Vagina (tissue), 2 donors: ENCODE measurements at regions not wholly inside any gene's neighbourhood (a gene's known extent, or its start where the extent isn't known, plus 50 kb on each side); places are given as distances from the start of the nearest gene placed in this dataset.

Source experiments
- DNase-seq, 2 donors: peaks; one replicate each; pipeline ENCODE4 v3.0.0-alpha.2; 2017; ENCODE audit errors: extremely low spot score in 2 of 2
- H3K27ac ChIP-seq: fragments of 200-600 bp; sonication (generic); one replicate; pipeline ENCODE4 v1.5.1; 2019
- H3K27me3 ChIP-seq: fragments of 200-600 bp; sonication (generic); one replicate; pipeline ENCODE4 v1.5.1; 2019
- H3K36me3 ChIP-seq, 2 donors: fragments of 200-600 bp; sonication (generic); one replicate each; pipeline ENCODE4 v1.5.1; 2017 to 2019
- H3K4me1 ChIP-seq: fragments of 200-600 bp; sonication (generic); one replicate; pipeline ENCODE4 v1.5.1; 2019
- H3K4me3 ChIP-seq, 2 donors: fragments of 200-600 bp; sonication (generic); 1 replicate in 1 of 2; 2 replicates in 1 of 2; pipeline ENCODE4 v1.5.1; 2016 to 2019
- H3K9me3 ChIP-seq: fragments of 200-600 bp; sonication (generic); one replicate; pipeline ENCODE4 v1.5.1; 2019
- POLR2A ChIP-seq, 2 donors: fragments of 450-650 bp; IDR thresholded peaks; one replicate each; pipeline ENCODE4 v1.6.1; 2017; ENCODE audit warnings: antibody characterized with exemption in 2 of 2, mild to moderate bottlenecking in 2 of 2, moderate library complexity in 2 of 2
- POLR2AphosphoS5 ChIP-seq, 2 donors: sonication (generic); formaldehyde crosslinking; IDR thresholded peaks; one replicate each; pipeline ENCODE4 v1.9.0; 2017; ENCODE audit warnings: antibody characterized with exemption in 2 of 2, mild to moderate bottlenecking in 2 of 2, low read depth in 1 of 2; ENCODE audit not compliant: insufficient read depth in 1 of 2
- intact Hi-C: fragments of 100-400 bp; cut with DNase I; formaldehyde crosslinking; loops from one replicate; pipeline ENCODE4 v1.15.1; 2023
- TF ChIP-seq, protein P1 (sequence below), 3 experiments: fragments of 450-650 bp in 2 of 3; fragments of 200-600 bp in 1 of 3; sonication (generic) in 1 of 3; IDR thresholded peaks; one replicate each; pipeline ENCODE4 v1.5.1; 2017 to 2019; ENCODE audit warnings: antibody characterized with exemption in 3 of 3, mild to moderate bottlenecking in 2 of 3, moderate library complexity in 2 of 3

DNA sequence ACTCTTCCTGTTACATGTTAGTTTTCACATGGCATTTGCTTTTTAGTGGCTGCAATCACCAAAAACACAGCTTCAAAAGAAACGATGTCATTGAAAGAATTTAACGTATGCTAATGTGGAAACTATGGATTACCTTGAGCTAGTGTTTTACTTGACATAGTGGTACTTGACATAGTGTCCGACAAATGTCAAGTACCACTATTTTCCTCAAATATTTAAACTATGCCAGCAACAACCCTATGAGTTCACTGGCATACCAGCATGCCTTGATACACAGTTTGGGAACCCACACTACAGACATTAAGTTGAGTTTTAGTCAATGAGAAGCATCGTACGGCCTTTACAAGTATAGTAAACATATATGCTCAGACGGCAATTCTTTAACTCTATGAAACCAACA lies 560.3 kb downstream of the GALC start:
- TF ChIP-seq, protein P1, sequence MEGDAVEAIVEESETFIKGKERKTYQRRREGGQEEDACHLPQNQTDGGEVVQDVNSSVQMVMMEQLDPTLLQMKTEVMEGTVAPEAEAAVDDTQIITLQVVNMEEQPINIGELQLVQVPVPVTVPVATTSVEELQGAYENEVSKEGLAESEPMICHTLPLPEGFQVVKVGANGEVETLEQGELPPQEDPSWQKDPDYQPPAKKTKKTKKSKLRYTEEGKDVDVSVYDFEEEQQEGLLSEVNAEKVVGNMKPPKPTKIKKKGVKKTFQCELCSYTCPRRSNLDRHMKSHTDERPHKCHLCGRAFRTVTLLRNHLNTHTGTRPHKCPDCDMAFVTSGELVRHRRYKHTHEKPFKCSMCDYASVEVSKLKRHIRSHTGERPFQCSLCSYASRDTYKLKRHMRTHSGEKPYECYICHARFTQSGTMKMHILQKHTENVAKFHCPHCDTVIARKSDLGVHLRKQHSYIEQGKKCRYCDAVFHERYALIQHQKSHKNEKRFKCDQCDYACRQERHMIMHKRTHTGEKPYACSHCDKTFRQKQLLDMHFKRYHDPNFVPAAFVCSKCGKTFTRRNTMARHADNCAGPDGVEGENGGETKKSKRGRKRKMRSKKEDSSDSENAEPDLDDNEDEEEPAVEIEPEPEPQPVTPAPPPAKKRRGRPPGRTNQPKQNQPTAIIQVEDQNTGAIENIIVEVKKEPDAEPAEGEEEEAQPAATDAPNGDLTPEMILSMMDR (IDR thresholded peaks at IDR 0.05): no peak
- no peak for TF ChIP-seq POLR2AphosphoS5 (IDR thresholded peaks at IDR 0.05; ENCODE audit: insufficient read depth in 1 of 2, low read depth in 1 of 2)
- no peak for TF ChIP-seq POLR2A (IDR thresholded peaks at IDR 0.05)
- Histone ChIP-seq H3K36me3 (no peaks in the 10 kb centered on the region), H3K27ac (no peak overlapping the region), H3K4me3 (no peak overlapping the region), H3K27me3 (no peaks in the 10 kb centered on the region), H3K9me3 (no peaks in the 10 kb centered on the region), H3K4me1 (no peaks in the 10 kb centered on the region)
- DNase-seq: no peak
- intact Hi-C loops: no loop called here

DNA sequence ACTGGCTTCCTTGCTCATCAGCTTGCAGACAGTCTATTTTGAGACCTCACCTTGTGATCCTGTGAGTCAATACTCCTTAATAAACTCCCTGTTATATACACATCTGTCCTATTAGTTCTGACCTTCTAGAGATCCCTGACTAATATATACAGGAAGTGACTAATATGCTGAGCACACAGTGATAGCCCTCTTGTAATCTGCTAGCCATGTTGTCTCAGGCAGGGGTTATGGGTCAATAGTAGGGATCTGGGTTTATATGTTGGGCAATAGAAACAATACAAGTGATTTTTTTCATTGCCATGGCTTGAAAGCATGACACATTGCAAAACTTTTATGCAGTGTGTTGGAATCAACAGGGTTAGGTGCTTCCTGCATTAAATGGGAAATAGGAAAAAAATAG lies 562.2 kb downstream of the GALC start:
- Histone ChIP-seq H3K4me3 (no peak overlapping the region), H3K27me3 (no peaks in the 10 kb centered on the region), H3K36me3 (no peaks in the 10 kb centered on the region), H3K27ac (no peak overlapping the region), H3K4me1 (no peaks in the 10 kb centered on the region), H3K9me3 (no peaks in the 10 kb centered on the region)
- DNase-seq: no peak
- intact Hi-C loops: no loop called here
- TF ChIP-seq POLR2A (IDR thresholded peaks at IDR 0.05): no peak

DNA sequence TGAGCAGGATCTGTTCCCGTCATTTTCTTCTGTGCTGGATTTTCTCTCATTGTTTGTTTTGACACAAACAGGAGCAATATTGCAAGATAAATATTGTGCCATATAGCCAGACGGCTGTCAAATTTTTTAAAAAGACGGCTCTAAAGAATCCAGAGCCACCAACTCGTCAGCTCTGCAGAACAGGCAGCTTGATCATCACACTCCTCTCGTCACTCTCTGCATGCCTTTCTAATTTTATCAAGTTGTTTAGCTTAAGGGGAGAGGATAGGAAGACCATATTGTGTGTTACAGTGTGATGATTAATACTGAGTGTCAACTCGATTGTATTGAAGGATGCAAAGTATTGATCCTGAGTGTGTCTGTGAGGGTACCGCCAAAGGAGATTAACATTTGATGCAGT lies 562.8 kb downstream of the GALC start:
- H3K4me1 ChIP-seq: no peaks in the 10 kb centered on the region
- H3K36me3 ChIP-seq: no peaks in the 10 kb centered on the region
- no peak overlapping the region for H3K4me3 ChIP-seq
- intact Hi-C loops: no loop called here
- no peaks in the 10 kb centered on the region for H3K27me3 ChIP-seq
- no peaks in the 10 kb centered on the region for H3K9me3 ChIP-seq
- H3K27ac ChIP-seq: no peak overlapping the region
- TF ChIP-seq POLR2A (IDR thresholded peaks at IDR 0.05) (no peak), POLR2AphosphoS5 (IDR thresholded peaks at IDR 0.05; ENCODE audit: insufficient read depth in 1 of 2, low read depth in 1 of 2) (no peak)
- TF ChIP-seq, protein P1 (IDR thresholded peaks at IDR 0.05): no peak
- DNase-seq: no peak

DNA sequence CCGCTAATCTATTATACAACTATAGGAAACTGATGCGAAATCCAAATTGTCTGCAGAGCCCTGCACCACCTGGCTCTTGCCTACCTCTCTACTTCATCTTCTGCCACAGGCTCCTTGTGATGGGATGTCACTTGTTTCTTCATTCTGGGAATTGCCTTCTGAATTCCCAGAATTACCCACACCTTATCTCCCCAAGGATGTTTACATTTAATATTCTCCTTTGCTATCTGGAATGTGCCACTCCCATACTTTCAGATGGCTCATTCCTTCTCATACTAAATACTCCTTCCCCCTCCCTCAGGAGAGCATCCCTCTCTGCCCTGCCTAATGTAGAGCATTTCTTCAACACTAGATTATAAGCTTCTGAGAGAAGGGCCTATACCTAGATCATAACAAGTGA lies 573.1 kb downstream of the GALC start:
- Histone ChIP-seq H3K27me3 (no peaks in the 10 kb centered on the region), H3K4me3 (no peak overlapping the region), H3K9me3 (no peaks in the 10 kb centered on the region), H3K36me3 (no peaks in the 10 kb centered on the region), H3K27ac (no peak overlapping the region), H3K4me1 (no peaks in the 10 kb centered on the region)
- TF ChIP-seq POLR2A (IDR thresholded peaks at IDR 0.05) (no peak), POLR2AphosphoS5 (IDR thresholded peaks at IDR 0.05; ENCODE audit: insufficient read depth in 1 of 2, low read depth in 1 of 2) (no peak)
- TF ChIP-seq, protein P1 (IDR thresholded peaks at IDR 0.05): no peak
- intact Hi-C loops: no loop called here
- no peak for DNase-seq

DNA sequence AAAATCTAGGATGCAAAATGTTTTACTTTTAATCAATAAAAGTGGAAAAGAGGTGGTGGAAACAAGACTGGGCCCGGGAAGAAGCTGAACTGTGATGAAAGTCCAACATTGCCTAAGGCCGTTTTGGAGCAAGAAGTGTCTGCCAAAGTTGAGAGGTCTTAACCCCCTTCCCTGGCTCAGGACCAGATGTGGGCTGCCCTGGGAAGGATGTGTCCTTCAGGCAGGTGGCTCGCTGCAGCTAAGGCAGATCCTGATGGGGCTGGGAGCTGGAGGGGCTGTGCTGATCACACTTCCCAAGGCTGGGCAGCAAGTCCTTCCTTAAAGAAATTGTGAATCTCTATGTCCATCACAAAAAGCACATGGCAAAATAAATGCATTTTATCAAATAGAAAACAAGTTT lies 581.6 kb downstream of the GALC start:
- Histone ChIP-seq H3K27me3 (no peaks in the 10 kb centered on the region), H3K4me3 (no peak overlapping the region), H3K27ac (no peak overlapping the region), H3K36me3 (no peaks in the 10 kb centered on the region), H3K9me3 (no peaks in the 10 kb centered on the region), H3K4me1 (no peaks in the 10 kb centered on the region)
- no peak for DNase-seq
- TF ChIP-seq POLR2A (IDR thresholded peaks at IDR 0.05) (no peak), POLR2AphosphoS5 (IDR thresholded peaks at IDR 0.05; ENCODE audit: insufficient read depth in 1 of 2, low read depth in 1 of 2) (no peak)
- TF ChIP-seq, protein P1 (IDR thresholded peaks at IDR 0.05): no peak
- intact Hi-C loops: no loop called here

DNA sequence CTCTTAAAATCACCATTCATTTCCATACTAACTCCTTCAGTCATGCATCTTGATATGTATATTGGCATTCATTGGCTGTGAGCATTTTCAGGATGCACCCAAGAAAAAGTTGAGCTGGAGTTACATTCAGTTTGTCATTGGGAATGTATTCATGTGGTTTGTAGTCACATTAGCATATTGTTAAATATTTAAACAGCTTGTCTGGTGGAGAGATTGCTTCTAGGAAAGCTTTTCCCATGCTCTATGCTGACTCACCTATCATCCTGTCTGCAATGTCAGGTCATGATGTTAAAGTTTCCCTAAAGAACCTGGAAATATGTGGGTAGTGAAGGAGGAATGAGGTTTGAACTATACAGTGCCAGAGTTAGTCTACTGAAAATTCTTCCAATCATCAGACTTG lies 583.6 kb downstream of the GALC start:
- no peaks in the 10 kb centered on the region for H3K27me3 ChIP-seq
- H3K4me3 ChIP-seq: no peak overlapping the region
- no peaks in the 10 kb centered on the region for H3K9me3 ChIP-seq
- H3K36me3 ChIP-seq: no peaks in the 10 kb centered on the region
- H3K4me1 ChIP-seq: no peaks in the 10 kb centered on the region
- intact Hi-C loops: no loop called here
- TF ChIP-seq POLR2A (IDR thresholded peaks at IDR 0.05) (no peak), POLR2AphosphoS5 (IDR thresholded peaks at IDR 0.05; ENCODE audit: insufficient read depth in 1 of 2, low read depth in 1 of 2) (no peak)
- TF ChIP-seq, protein P1 (IDR thresholded peaks at IDR 0.05): no peak
- DNase-seq: no peak
- H3K27ac ChIP-seq: no peak overlapping the region
